ENCODE measurements at regions not wholly inside any gene's neighbourhood (a gene's known extent, or its start where the extent isn't known, plus 50 kb on each side); places are given as distances from the start of the nearest gene placed in this dataset.

DNA sequence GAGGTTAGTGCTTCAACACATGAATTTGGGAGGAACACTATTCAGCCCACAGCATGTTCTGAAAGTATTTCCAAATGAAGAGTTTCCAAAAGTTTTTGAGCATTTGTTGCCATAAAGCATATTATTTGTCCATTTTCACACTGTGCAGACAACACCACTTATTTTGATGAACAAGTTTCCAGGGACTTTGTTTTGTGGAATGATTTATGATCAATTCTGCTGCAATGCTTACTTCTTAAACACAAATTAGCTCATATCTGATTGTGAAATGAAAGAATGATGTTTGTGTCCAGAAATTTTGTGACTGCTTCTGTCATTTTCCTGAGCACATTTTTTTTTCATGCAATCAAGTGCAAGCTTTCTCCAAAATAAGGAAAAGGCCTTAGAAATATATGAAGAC, 205.3 kb downstream of the RAP2A start:
- no peak for DNase-seq

DNA sequence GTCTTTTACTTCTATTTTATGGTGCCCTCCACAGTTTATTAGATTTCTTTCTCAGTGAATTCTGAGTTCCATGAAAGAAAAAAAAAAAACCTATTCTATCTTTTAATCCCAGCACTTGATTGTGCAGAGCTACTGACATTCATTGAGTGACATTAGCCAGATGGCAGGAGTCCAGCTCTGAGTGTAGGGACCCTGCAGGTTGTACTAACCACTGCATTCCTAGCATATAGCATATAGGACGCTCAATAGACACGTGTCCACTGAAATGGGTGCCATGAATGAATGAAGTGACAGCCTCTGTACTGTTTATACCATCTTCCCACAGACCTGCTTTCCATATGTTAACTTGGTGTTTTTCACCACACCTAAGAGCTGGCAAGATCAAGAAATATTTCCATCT, 206.3 kb downstream of the RAP2A start:
- no peak for DNase-seq

DNA sequence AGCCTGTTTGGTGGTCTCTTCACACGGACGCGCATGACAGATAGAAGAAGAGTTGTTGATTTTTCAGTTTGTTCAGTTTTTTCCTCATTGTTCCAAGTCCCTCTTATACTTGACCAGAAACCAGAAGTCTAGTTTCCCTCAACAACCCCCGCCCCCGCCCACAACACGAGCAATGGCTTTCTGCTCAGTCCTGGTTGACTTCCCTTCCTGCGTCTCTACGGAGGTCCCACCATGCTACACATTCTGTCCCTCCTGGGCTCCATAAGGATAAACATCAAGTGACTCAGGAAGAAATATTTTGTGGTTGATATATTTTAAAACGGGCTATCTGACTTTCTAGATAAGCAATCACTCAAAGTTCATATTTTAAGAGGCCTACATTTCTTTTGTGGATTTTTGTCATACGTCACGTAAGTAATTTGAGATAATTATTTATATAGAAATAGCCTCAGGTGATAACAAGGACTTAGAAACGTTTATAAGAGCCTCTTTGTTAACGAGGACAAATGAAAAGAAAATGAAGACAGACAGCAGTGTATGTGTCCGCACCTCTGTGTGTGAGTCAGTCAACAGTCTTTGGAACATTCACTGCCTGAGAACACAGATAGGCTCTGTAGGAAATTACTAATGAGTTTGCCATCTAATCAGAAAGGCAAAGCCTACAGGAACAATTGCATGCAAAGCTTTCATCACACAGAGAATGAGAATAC, 214.4 kb downstream of the RAP2A start:
- DNase-seq: no peak

DNA sequence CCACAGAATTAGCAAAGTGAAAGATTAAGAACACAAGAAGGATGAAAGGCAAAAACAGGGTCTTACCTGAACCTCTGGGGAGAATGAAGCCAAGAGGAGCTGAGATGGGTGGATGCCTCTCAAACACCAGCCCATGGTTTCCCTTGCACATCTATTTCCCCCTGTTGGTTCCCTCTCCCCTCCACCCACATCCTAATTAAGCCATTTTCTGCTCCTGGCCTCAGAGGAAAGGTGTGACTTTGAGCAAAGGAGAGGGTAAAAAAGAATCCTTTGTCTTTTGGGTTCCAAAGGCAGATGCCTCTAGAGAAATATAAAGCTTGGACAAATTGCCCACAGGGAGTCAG, 214.9 kb downstream of the RAP2A start:
- DNase-seq: no peak

DNA sequence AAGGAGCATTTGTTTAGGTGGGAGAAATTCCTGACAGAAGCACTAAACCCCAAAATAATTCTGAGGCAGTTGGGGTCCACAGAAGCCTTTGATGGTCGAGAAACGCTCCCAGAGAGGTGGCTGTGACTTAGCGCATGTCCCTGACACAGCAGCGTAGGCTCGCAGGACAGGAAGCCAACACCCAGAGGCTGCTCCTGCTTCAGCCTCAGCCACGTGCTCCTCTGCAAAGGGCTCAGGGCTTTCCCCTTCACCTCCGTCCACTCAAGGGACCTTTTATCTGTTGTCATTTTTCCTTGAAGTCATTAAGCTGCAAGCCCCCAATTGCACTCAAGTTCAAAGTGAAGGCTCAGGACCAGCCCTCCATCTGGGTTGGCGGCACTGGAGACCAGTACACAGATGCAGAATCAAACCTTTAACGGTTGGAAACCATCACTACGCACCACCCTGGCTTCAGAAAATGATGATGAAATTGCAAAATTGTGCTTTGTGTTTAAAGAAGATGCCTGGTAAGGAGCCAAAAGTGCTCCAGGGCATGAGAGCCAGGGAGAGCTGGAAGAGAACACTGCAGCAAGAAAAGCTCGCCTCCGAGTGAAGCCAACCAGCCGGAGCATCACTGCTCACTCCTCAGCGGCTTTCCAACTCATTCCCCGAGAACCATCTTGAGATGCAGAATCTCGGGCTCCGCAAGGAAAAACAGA, 219.6 kb downstream of the RAP2A start:
- no peak for DNase-seq

DNA sequence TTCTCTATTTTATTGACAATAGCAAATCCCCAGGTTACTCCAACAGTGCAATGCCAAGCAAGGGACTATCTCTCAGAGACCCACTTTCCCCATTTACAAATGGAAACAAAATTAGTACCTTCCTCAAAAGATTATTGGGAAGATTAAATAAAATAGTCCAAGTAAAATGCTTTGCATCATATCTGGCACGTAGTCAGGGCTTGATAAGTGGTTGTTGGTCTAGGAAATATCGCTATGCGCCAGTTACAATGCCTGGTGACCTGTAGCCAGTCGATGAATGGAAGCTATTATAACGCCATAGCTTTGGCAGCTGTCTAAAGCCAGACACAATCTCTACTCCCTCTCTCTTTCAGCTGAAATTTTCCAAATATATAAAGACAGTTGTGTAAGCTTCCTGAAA, 220.3 kb downstream of the RAP2A start:
- DNase-seq: no peak

- no peak for DNase-seq
Observed at GRCh38 chr13:97658556-97658955, 224.6 kb downstream of the RAP2A start.

DNA sequence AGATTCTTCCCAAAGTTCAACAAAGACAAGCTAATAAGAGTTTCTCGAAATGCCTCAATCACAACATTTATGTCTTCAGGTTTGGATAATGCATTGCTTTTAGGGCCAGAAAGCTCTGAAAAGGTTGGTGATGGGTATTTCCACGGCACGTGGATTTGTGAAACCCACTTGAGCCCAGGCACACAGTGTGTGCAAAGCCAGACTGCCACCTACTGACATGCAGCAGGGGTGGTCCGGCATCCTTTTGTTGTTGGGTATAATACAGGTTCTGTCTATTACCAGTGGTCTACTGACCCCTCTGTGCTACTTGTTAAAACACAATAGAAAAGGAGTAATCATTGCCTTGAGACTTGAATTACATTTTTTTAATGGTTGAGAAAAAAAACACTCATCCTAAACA, 225.6 kb downstream of the RAP2A start:
- DNase-seq: no peak

- no peak for DNase-seq
Observed at GRCh38 chr13:97660594-97661260, 226.8 kb downstream of the RAP2A start.

DNA sequence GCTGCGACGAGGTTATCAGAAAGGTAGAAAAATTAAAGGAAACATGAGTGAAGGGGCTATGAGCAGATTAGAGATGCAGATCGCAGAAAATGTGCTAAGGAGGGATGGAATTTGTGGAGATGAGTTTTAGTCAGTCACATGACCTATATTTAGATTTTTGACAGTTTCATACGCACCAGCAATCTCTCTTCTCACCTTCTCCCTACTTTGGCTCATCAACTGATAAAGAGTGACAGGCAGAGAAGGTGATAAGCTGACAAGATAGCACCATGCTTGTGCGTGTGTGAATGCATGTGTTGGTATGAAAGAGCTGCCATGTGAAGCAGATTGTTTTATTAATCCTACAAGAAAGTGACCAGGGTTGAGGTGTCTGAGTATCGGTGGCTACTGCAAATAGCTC, 252.6 kb downstream of the RAP2A start:
- no peak for DNase-seq

GRCh38 chr13:97692628-97693027, 258.7 kb downstream of the RAP2A start:
- no peak for DNase-seq

DNA sequence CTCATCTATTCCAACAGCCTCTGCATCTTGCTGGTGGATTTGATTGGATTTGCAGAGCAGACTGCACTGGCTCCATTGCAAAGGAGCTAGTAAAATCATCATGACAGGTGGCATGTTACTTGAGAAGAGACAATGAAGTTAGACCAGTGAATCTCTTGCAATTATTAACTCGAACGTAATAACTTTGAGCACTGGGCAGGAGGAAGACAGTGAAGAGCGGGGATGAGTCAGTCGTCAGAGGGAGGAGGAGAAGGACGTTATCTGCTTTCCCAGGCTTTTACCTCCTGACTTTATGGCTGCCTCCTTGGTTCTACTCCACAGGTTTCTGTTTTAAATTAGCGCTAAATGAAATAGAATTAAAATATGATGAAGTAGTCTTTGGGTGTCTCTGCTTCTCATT, 257.8 kb upstream of the IPO5 start:
- no peak for DNase-seq

- DNase-seq: no peak
Observed at GRCh38 chr13:97696921-97697320, 256.6 kb upstream of the IPO5 start.

- DNase-seq: no peak
Observed at GRCh38 chr13:97700306-97700848, 253.1 kb upstream of the IPO5 start.

- DNase-seq: no peak
Observed at GRCh38 chr13:97702614-97703013, 250.9 kb upstream of the IPO5 start.

DNA sequence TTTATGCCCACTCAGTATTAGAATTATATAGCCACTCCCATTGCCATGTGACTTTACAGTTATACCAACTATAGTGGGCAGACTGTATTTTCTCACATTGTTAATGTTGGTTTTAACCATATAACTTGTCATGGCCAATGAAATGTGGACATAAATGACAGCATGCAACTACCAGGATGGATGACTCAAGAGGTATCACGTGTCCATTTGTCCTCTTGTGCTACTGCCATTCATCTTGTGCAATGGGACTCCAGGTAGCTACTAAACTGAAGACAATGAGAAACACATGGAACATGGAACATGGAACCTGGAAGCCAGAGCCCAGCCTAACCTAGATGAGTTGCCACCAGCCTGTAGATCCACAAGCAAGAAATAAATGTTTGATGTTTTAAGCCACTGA, 242.7 kb upstream of the IPO5 start:
- DNase-seq: no peak

GRCh38 chr13:97712770-97713169, 240.7 kb upstream of the IPO5 start:
- DNase-seq: no peak

- DNase-seq: no peak
Observed at GRCh38 chr13:97715763-97716162, 237.7 kb upstream of the IPO5 start.

GRCh38 chr13:97716746-97717145, 236.7 kb upstream of the IPO5 start:
- no peak for DNase-seq

GRCh38 chr13:97719736-97720135, 233.7 kb upstream of the IPO5 start:
- no peak for DNase-seq

GRCh38 chr13:97720896-97721295, 232.6 kb upstream of the IPO5 start:
- no peak for DNase-seq

- DNase-seq: no peak
Observed at GRCh38 chr13:97723655-97724054, 229.8 kb upstream of the IPO5 start.

DNA sequence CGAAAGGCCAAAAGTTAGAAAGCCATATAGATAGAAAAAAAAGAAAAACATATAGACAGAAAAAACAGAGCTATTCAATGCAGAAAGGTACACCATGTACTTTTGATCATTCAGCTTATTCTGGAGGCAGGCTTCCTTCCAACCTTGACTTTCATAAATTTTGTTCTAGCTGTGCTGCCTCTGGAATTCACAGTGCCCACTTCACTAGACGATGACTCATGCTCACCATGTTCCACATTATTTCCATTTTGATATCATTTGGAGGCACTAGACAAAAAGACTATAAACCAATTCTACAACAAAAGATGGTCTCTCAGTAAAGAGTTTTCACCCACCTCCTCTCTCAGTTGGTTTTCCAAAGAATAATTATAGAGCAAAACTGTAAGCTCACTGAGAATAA, 229.0 kb upstream of the IPO5 start:
- no peak for DNase-seq

Data from occipital lobe (tissue), 1 donor.